Adrenal gland (tissue), 9 donors: ENCODE measurements at regions not wholly inside any gene's neighbourhood (a gene's known extent, or its start where the extent isn't known, plus 50 kb on each side); places are given as distances from the start of the nearest gene placed in this dataset.

Experiments used
- DNase-seq, 7 donors: peaks; one replicate each; pipeline ENCODE4 v3.0.0-alpha.2; 2019 to 2020
- H3K27ac ChIP-seq, 5 donors: fragments of 200-600 bp; sonication (generic) in 4 of 5; 1 replicate in 3 of 5; 2 replicates in 2 of 5; pipeline versions ENCODE4 v1.5.1 to v1.8.0; 2016 to 2020; ENCODE audit warnings: mild to moderate bottlenecking in 1 of 5
- H3K27me3 ChIP-seq: fragments of 200-600 bp; 2 replicates; pipeline ENCODE4 v1.8.0; 2021
- H3K36me3 ChIP-seq, 2 donors: fragments of 200-600 bp; replicated peaks in 1 of 2; 1 replicate in 1 of 2; 2 replicates in 1 of 2; pipeline versions ENCODE4 v1.5.1 to v1.8.0; 2018 to 2022
- H3K4me1 ChIP-seq, 2 donors: fragments of 200-600 bp; replicated peaks in 1 of 2; 1 replicate in 1 of 2; 2 replicates in 1 of 2; pipeline versions ENCODE4 v1.5.1 to v1.8.0; 2018 to 2021
- H3K4me3 ChIP-seq, 4 donors: fragments of 200-600 bp; sonication (generic) in 3 of 4; one replicate each; pipeline ENCODE4 v1.5.1; 2016 to 2018
- H3K9me3 ChIP-seq, 3 donors: fragments of 200-600 bp; sonication (generic) in 1 of 3; replicated peaks in 1 of 3; 1 replicate in 2 of 3; 2 replicates in 1 of 3; pipeline versions ENCODE4 v1.5.1 to v1.8.0; 2016 to 2021
- POLR2A ChIP-seq, 2 donors: fragments of 450-650 bp; IDR thresholded peaks; one replicate each; pipeline ENCODE4 v1.6.1; 2017; ENCODE audit warnings: antibody characterized with exemption in 2 of 2, mild to moderate bottlenecking in 2 of 2, moderate library complexity in 1 of 2
- WGBS, 4 donors: extraction: QIAGEN DNeasy Blood & Tissue Kit in 2 of 4; methylation state at CpG; one replicate each; pipeline versions ENCODE4 v1.1.5 to v1.1.7; 2013 to 2017; 5-methylcytosine and 5-hydroxymethylcytosine counted together
- intact Hi-C, 2 donors: fragments of 100-400 bp; cut with DNase I; formaldehyde crosslinking; loops; one replicate each; pipeline versions ENCODE4 v1.14.1 to v1.15.0; 2022 to 2023
- TF ChIP-seq, protein P1 (sequence below), 6 experiments: fragments of 450-650 bp in 4 of 6; fragments of 200-600 bp in 2 of 6; sonication (generic) in 1 of 6; IDR thresholded peaks; 1 replicate in 5 of 6; 2 replicates in 1 of 6; pipeline versions ENCODE4 v1.5.1 to v1.8.0; 2016 to 2021; ENCODE audit warnings: antibody characterized with exemption in 6 of 6, mild to moderate bottlenecking in 2 of 6, moderate library complexity in 1 of 6
- donor health status: healthy with polysubstance abuse.
- donor health status: Bipolar disorder and iron deficiency.
- donor health status: DM: yes; HTN: yes; CAD: no.
- donor health status: DM: no; HTN: no; CAD: no.
- donor health status: DM: no; HTN: no; CAD: no.

GRCh38 chr4:28918871-28919270 is 1801.3 kb upstream of the PCDH7 start:
- 62 to 95% (median 81%) methylated on average over 1 of the region's 1 CpG for WGBS, 4 donors
- intact Hi-C loops: no loop called here
- TF ChIP-seq, protein P1, sequence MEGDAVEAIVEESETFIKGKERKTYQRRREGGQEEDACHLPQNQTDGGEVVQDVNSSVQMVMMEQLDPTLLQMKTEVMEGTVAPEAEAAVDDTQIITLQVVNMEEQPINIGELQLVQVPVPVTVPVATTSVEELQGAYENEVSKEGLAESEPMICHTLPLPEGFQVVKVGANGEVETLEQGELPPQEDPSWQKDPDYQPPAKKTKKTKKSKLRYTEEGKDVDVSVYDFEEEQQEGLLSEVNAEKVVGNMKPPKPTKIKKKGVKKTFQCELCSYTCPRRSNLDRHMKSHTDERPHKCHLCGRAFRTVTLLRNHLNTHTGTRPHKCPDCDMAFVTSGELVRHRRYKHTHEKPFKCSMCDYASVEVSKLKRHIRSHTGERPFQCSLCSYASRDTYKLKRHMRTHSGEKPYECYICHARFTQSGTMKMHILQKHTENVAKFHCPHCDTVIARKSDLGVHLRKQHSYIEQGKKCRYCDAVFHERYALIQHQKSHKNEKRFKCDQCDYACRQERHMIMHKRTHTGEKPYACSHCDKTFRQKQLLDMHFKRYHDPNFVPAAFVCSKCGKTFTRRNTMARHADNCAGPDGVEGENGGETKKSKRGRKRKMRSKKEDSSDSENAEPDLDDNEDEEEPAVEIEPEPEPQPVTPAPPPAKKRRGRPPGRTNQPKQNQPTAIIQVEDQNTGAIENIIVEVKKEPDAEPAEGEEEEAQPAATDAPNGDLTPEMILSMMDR (IDR thresholded peaks at IDR 0.05): no peak
- no peak for TF ChIP-seq POLR2A (IDR thresholded peaks at IDR 0.05)

GRCh38 chr4:28921886-28922285 is 1798.3 kb upstream of the PCDH7 start:
- no peak for DNase-seq
- no peak for TF ChIP-seq POLR2A (IDR thresholded peaks at IDR 0.05)
- TF ChIP-seq, protein P1 (IDR thresholded peaks at IDR 0.05): no peak
- H3K4me1 ChIP-seq: no peaks in the 10 kb centered on the region
- no peaks in the 10 kb centered on the region for H3K27me3 ChIP-seq
- no peak overlapping the region for H3K4me3 ChIP-seq
- no peaks in the 10 kb centered on the region for H3K36me3 ChIP-seq
- no peaks in the 10 kb centered on the region for H3K9me3 ChIP-seq
- WGBS, 4 donors: 53 to 74% (median 62%) methylated on average over 5 of the region's 5 CpGs
- no peak overlapping the region for H3K27ac ChIP-seq
- intact Hi-C loops: no loop called here

More at GRCh38 chr4:28918871-28919270, 1801.3 kb upstream of the PCDH7 start:
- Histone ChIP-seq H3K36me3 (no peaks in the 10 kb centered on the region), H3K4me1 (no peaks in the 10 kb centered on the region), H3K4me3 (no peak overlapping the region), H3K27ac (no peak overlapping the region), H3K9me3 (no peaks in the 10 kb centered on the region), H3K27me3 (no peaks in the 10 kb centered on the region)
- no peak for DNase-seq

- H3K4me1 ChIP-seq: no peaks in the 10 kb centered on the region
- TF ChIP-seq POLR2A (IDR thresholded peaks at IDR 0.05): no peak
- TF ChIP-seq, protein P1 (IDR thresholded peaks at IDR 0.05): no peak
- H3K27me3 ChIP-seq: no peaks in the 10 kb centered on the region
- intact Hi-C loops: no loop called here
- no peaks in the 10 kb centered on the region for H3K9me3 ChIP-seq
- H3K4me3 ChIP-seq: no peak overlapping the region
- no peak for DNase-seq
- H3K27ac ChIP-seq: no peak overlapping the region
- H3K36me3 ChIP-seq: no peaks in the 10 kb centered on the region
Measured at GRCh38 chr4:28926156-28926555, 1794.0 kb upstream of the PCDH7 start.

GRCh38 chr4:28942631-28943030 is 1777.5 kb upstream of the PCDH7 start:
- DNase-seq: no peak
- H3K9me3 ChIP-seq: no peaks in the 10 kb centered on the region
- TF ChIP-seq, protein P1 (IDR thresholded peaks at IDR 0.05): no peak
- no peak for TF ChIP-seq POLR2A (IDR thresholded peaks at IDR 0.05)

More at GRCh38 chr4:28942631-28943030, 1777.5 kb upstream of the PCDH7 start:
- Histone ChIP-seq H3K36me3 (no peaks in the 10 kb centered on the region), H3K4me1 (no peaks in the 10 kb centered on the region), H3K27ac (no peak overlapping the region), H3K4me3 (no peak overlapping the region), H3K27me3 (no peaks in the 10 kb centered on the region)
- intact Hi-C loops: no loop called here
